ENCODE measurements at regions not wholly inside any gene's neighbourhood (a gene's known extent, or its start where the extent isn't known, plus 50 kb on each side); places are given as distances from the start of the nearest gene placed in this dataset.

DNA sequence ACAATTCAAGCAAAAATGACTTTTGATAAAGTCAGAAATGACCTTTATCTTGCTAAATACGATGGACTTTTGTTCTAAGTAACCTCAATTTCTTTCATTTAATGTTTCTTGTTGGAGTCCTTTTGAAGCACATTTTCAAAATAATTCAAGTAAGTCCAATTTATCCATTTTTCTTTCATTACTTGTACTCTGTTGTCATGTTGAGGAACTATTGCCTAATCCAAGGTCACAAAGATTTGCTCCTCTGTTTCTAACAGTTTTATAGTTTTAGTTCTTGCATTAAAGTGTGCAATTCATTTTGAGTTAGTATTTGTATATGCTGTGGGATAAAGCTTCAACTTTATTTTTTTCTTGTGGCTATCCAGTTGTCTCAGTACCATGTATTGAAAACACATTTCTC, 66.7 kb downstream of the CCER1 start:
- TF ChIP-seq, protein P1, sequence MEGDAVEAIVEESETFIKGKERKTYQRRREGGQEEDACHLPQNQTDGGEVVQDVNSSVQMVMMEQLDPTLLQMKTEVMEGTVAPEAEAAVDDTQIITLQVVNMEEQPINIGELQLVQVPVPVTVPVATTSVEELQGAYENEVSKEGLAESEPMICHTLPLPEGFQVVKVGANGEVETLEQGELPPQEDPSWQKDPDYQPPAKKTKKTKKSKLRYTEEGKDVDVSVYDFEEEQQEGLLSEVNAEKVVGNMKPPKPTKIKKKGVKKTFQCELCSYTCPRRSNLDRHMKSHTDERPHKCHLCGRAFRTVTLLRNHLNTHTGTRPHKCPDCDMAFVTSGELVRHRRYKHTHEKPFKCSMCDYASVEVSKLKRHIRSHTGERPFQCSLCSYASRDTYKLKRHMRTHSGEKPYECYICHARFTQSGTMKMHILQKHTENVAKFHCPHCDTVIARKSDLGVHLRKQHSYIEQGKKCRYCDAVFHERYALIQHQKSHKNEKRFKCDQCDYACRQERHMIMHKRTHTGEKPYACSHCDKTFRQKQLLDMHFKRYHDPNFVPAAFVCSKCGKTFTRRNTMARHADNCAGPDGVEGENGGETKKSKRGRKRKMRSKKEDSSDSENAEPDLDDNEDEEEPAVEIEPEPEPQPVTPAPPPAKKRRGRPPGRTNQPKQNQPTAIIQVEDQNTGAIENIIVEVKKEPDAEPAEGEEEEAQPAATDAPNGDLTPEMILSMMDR (IDR thresholded peaks at IDR 0.05; ENCODE audit: insufficient read depth, low read depth, low read length) = no peak
- CTCF ChIA-PET = no interaction called here
- no peaks in the 10 kb centered on the region for H3K27me3 ChIP-seq (ENCODE audit: control insufficient read depth, insufficient read depth, low read length)
- DNase-seq (ENCODE audit: low read depth) = no peak
- no peaks in the 10 kb centered on the region for H3K36me3 ChIP-seq (ENCODE audit: control insufficient read depth, insufficient read depth, low read length)
- POLR2A ChIA-PET = no interaction called here
- H3K4me3 ChIP-seq (ENCODE audit: low read depth, low read length) = no peak overlapping the region

DNA sequence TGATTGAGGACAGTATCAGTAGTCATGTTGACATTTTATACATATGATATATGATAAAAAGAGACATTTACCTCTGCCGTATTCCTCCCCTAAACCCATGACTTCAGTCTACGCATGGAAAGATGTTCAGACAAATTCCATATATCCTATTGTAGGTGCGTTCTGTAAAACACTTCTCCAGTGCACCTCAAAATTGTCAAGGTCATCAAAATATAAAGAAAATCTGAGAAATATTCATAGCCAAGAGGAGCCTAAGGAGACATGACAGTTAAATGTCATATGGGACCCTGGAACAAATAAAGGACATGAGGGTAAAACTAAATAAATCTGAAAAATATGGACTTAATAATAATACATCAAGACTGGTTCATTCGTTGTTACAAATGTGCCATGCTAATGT, 71.5 kb downstream of the CCER1 start:
- Histone ChIP-seq H3K36me3 (ENCODE audit: control insufficient read depth, insufficient read depth, low read length) (no peaks in the 10 kb centered on the region), H3K27me3 (ENCODE audit: control insufficient read depth, insufficient read depth, low read length) (no peaks in the 10 kb centered on the region), H3K4me3 (ENCODE audit: low read depth, low read length) (no peak overlapping the region)
- ChIA-PET POLR2A (no interaction called here), CTCF (no interaction called here)
- TF ChIP-seq, protein P1 (IDR thresholded peaks at IDR 0.05; ENCODE audit: insufficient read depth, low read depth, low read length) = no peak
- no peak for DNase-seq (ENCODE audit: low read depth)

DNA sequence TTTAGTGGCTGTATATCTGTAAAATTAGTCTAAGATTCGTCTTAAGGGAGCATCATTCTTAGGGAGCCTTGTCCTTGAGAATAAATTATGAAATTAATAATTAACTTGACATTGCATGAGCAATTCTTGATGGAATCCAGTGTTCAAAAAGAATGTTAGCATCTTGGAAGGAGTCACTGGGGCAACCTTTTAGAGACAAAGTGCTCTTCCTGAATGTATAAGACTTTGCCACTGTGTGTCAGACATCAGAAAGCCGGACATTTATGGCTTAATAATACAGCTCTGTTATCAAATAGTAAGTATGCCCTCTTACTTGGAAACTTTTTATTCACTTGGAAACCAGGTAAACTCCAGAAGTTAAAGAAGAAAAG, 83.3 kb downstream of the CCER1 start:
- TF ChIP-seq, protein P1 (IDR thresholded peaks at IDR 0.05; ENCODE audit: insufficient read depth, low read depth, low read length) = no peak
- no peak for DNase-seq (ENCODE audit: low read depth)
- POLR2A ChIA-PET = no interaction called here
- Histone ChIP-seq H3K36me3 (ENCODE audit: control insufficient read depth, insufficient read depth, low read length) (no peaks in the 10 kb centered on the region), H3K4me3 (ENCODE audit: low read depth, low read length) (no peak overlapping the region), H3K27me3 (ENCODE audit: control insufficient read depth, insufficient read depth, low read length) (no peaks in the 10 kb centered on the region)
- CTCF ChIA-PET = no interaction called here

DNA sequence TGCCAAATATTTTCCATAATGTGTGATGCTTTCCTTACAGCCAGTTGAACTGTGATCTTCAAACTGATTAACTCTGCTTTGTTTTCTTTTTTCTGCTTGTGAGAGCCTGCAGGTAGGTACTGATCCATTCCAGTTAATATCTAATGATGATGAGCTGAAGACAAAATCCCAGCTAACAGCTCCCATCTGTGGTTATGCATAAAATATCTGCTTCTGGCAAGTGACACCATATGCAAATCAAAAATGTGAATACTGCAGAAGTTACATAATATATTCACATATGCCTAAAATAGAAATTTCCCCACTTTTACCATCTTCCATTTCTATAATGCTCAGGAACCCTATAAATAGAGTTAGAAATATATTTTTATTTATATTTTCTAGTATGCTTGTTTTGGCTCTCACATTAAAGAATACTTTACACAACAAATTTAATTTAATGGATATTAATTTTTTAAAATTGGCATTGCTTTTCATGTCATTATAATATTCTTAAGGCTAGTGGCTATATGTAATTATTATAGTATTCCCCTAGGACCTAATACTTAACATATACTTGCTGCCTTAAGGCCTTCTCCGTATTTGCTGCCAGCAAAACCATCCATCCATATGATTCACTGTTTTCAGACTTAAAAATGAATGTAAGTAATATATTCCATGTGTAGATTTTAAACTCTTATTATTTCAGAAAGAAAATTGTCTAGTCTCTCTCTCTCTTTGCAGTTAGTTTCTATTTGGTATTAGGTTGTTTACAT, 83.8 kb downstream of the CCER1 start:
- no peak for DNase-seq (ENCODE audit: low read depth)
- ChIA-PET POLR2A (no interaction called here), CTCF (interaction anchor here (1.9 kb wide), 1 partner anchor 17 kb away, joined by 7 read pairs; no protein-coding TSS in a partner anchor)
- H3K4me3 ChIP-seq (ENCODE audit: low read depth, low read length) = no peak overlapping the region
- TF ChIP-seq, protein P1 (IDR thresholded peaks at IDR 0.05; ENCODE audit: insufficient read depth, low read depth, low read length) = no peak
- H3K36me3 ChIP-seq (ENCODE audit: control insufficient read depth, insufficient read depth, low read length) = no peaks in the 10 kb centered on the region
- H3K27me3 ChIP-seq (ENCODE audit: control insufficient read depth, insufficient read depth, low read length) = no peaks in the 10 kb centered on the region

DNA sequence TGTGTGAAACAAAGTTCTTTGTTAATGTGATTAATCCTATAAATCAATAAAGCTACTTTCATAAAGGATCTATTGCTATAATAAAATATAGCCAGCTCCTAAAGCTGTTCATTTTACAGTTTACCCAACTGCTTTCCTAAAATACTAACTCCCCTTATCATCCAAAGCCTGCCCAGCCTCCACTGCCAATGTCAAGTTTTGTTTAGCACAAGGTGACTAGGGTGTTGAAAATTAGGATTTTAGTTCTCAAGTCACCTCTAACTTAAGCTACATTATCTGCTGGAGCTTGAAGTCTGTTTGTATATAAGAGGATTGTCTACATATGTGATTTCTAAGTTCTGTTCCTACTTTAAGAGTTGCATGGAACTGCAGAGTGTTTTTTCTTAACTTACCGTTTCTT, 86.3 kb downstream of the CCER1 start:
- Histone ChIP-seq H3K36me3 (ENCODE audit: control insufficient read depth, insufficient read depth, low read length) (no peaks in the 10 kb centered on the region), H3K4me3 (ENCODE audit: low read depth, low read length) (no peak overlapping the region), H3K27me3 (ENCODE audit: control insufficient read depth, insufficient read depth, low read length) (no peaks in the 10 kb centered on the region)
- POLR2A ChIA-PET = no interaction called here
- DNase-seq (ENCODE audit: low read depth) = no peak
- CTCF ChIA-PET = interaction anchor here (1.7 kb wide), 1 partner anchor 9 kb away, joined by 4 read pairs; no protein-coding TSS in a partner anchor
- TF ChIP-seq, protein P1 (IDR thresholded peaks at IDR 0.05; ENCODE audit: insufficient read depth, low read depth, low read length) = no peak

Measured in BJ (cell line).